H1 (cell line): ENCODE measurements at regions not wholly inside any gene's neighbourhood (a gene's known extent, or its start where the extent isn't known, plus 50 kb on each side); places are given as distances from the start of the nearest gene placed in this dataset.
"Not testable (repeated sequence)": the region's sequence is repeated elsewhere in the genome, so short reads cannot be mapped to it uniquely, and the experiment has no call there.

ENCODE experiments used
- CTCF ChIA-PET: fragments of 300-600 bp; sonication (Branson Sonifier 250); formaldehyde crosslinking; loops from one replicate; lab custom pipeline; 2021; ENCODE audit not compliant: partially characterized antibody; lab: Charles Lee
- POLR2A ChIA-PET: fragments of 300-600 bp; sonication (Branson Sonifier 250); formaldehyde crosslinking; loops from one replicate; lab custom pipeline; 2021; ENCODE audit warnings: inconsistent platforms; ENCODE audit not compliant: partially characterized antibody; lab: Charles Lee
- DNase-seq, 2 experiments: peaks; one replicate each; pipeline versions ENCODE4 v3.0.0 to v3.0.0-alpha.2; 2010 to 2022; ENCODE audit warnings: low spot score in 2 of 2, low read depth in 1 of 2, mixed read lengths in 1 of 2
- FAIRE-seq: peaks from 2 replicates; lab custom pipeline; 2011; peaks lifted over from hg19 to GRCh38; lab: Jason Lieb, UNC
- H2AFZ ChIP-seq: 2 replicates; pipeline ENCODE4 v1.8.1; 2012; ENCODE audit warnings: low read length, inconsistent platforms
- H2AK5ac ChIP-seq: 2 replicates; pipeline ENCODE4 v1.6.1; 2013; ENCODE audit warnings: low read depth, low read length
- H2BK120ac ChIP-seq: replicated peaks from 2 replicates; pipeline ENCODE3; 2013; ENCODE audit warnings: low read depth, low read length, inconsistent platforms
- H2BK12ac ChIP-seq: 2 replicates; pipeline ENCODE4 v1.6.1; 2013; ENCODE audit warnings: low read depth, low read length
- H2BK15ac ChIP-seq: 2 replicates; pipeline ENCODE4 v1.6.1; 2013; ENCODE audit warnings: low read length
- H2BK20ac ChIP-seq: 2 replicates; pipeline ENCODE4 v1.6.1; 2013; ENCODE audit warnings: low read length
- H2BK5ac ChIP-seq: 2 replicates; pipeline ENCODE4 v1.6.1; 2013; ENCODE audit warnings: low read depth, low read length
- H3K14ac ChIP-seq: 2 replicates; pipeline ENCODE4 v1.6.1; 2013; ENCODE audit warnings: inconsistent platforms; ENCODE audit not compliant: insufficient read length
- H3K18ac ChIP-seq: 2 replicates; pipeline ENCODE4 v1.6.1; 2013; ENCODE audit warnings: low read length; ENCODE audit errors: extremely low read depth
- H3K23ac ChIP-seq: 2 replicates; pipeline ENCODE4 v1.6.1; 2013; ENCODE audit warnings: inconsistent platforms; ENCODE audit not compliant: insufficient read length
- H3K23me2 ChIP-seq: 2 replicates; pipeline ENCODE4 v1.6.1; 2013; ENCODE audit warnings: low read depth, low read length
- H3K27ac ChIP-seq: 2 replicates; pipeline ENCODE4 v1.6.1; 2011; ENCODE audit warnings: low read depth, low read length, inconsistent platforms
- H3K27me3 ChIP-seq, 4 experiments: replicated peaks in 1 of 4; 1 replicate in 1 of 4; 2 replicates in 3 of 4; pipeline versions ENCODE4 v1.6.1 to v1.8.1; 2011 to 2013; ENCODE audit warnings: low read length in 3 of 4, mild to moderate bottlenecking in 3 of 4, inconsistent platforms in 2 of 4, mixed read lengths in 2 of 4, moderate library complexity in 1 of 4; ENCODE audit not compliant: control insufficient read depth in 3 of 4, insufficient read depth in 3 of 4; ENCODE audit errors: extremely low read depth in 1 of 4
- H3K36me3 ChIP-seq, 4 experiments: 2 replicates each; pipeline versions ENCODE4 v1.6.1 to v1.8.1; 2011 to 2013; ENCODE audit warnings: mild to moderate bottlenecking in 4 of 4, low read length in 3 of 4, moderate library complexity in 2 of 4, control low read depth in 1 of 4, inconsistent platforms in 1 of 4; ENCODE audit not compliant: insufficient read depth in 4 of 4, control insufficient read depth in 2 of 4
- H3K4ac ChIP-seq: replicated peaks from 2 replicates; pipeline ENCODE3; 2013; ENCODE audit warnings: low read length, low read depth, mixed read lengths, inconsistent platforms; ENCODE audit not compliant: insufficient read length
- H3K4me1 ChIP-seq, 4 experiments: replicated peaks in 1 of 4; 1 replicate in 1 of 4; 2 replicates in 3 of 4; pipeline versions ENCODE4 v1.6.1 to v1.8.1; 2011 to 2013; ENCODE audit warnings: low read length in 3 of 4, inconsistent platforms in 2 of 4, mixed read lengths in 1 of 4; ENCODE audit not compliant: insufficient read depth in 4 of 4, control insufficient read depth in 3 of 4
- H3K4me2 ChIP-seq, 2 experiments: 2 replicates each; pipeline versions ENCODE4 v1.6.1 to v1.8.1; 2011 to 2013; ENCODE audit warnings: low read depth in 2 of 2, low read length in 2 of 2, control low read depth in 1 of 2, inconsistent platforms in 1 of 2, mild to moderate bottlenecking in 1 of 2; ENCODE audit not compliant: insufficient read depth in 1 of 2
- H3K4me3 ChIP-seq, 4 experiments: fragments of 200-600, 300-600 bp in 1 of 4; sonication (generic), shearing (Covaris generic), sonication (Bioruptor Twin) in 1 of 4; 2 replicates each; pipeline versions ENCODE4 v1.5.1 to v1.8.1; 2011 to 2016; ENCODE audit warnings: low read length in 4 of 4, low read depth in 3 of 4, control low read depth in 2 of 4, inconsistent platforms in 2 of 4, mild to moderate bottlenecking in 2 of 4, mixed read lengths in 1 of 4, moderate library complexity in 1 of 4; ENCODE audit not compliant: insufficient read depth in 2 of 4; ENCODE audit errors: extremely low read depth in 1 of 4
- H3K56ac ChIP-seq: replicated peaks from 2 replicates; pipeline ENCODE3; 2013; ENCODE audit warnings: low read depth, mild to moderate bottlenecking, mixed read lengths, low read length, inconsistent platforms; ENCODE audit not compliant: insufficient read length
- H3K79me1 ChIP-seq: 2 replicates; pipeline ENCODE4 v1.6.1; 2013; ENCODE audit warnings: low read depth, low read length, control low read depth
- H3K79me2 ChIP-seq, 2 experiments: 2 replicates each; pipeline versions ENCODE4 v1.6.1 to v1.8.1; 2012 to 2013; ENCODE audit warnings: low read length in 2 of 2, mild to moderate bottlenecking in 2 of 2, inconsistent platforms in 1 of 2; ENCODE audit not compliant: insufficient read depth in 2 of 2, control insufficient read depth in 1 of 2
- H3K9ac ChIP-seq, 4 experiments: replicated peaks in 1 of 4; 1 replicate in 1 of 4; 2 replicates in 3 of 4; pipeline versions ENCODE4 v1.6.1 to v1.8.1; 2011 to 2013; ENCODE audit warnings: low read depth in 3 of 4, low read length in 3 of 4, control low read depth in 2 of 4, mild to moderate bottlenecking in 2 of 4, moderate library complexity in 2 of 4, inconsistent platforms in 1 of 4; ENCODE audit errors: extremely low read depth in 1 of 4
- H3K9me3 ChIP-seq, 2 experiments: 2 replicates each; pipeline versions ENCODE4 v1.6.1 to v1.8.1; 2012 to 2013; ENCODE audit warnings: mild to moderate bottlenecking in 2 of 2, moderate library complexity in 2 of 2, control low read depth in 1 of 2, inconsistent platforms in 1 of 2, low read depth in 1 of 2, low read length in 1 of 2, mixed read lengths in 1 of 2; ENCODE audit not compliant: insufficient read depth in 2 of 2
- H4K20me1 ChIP-seq, 2 experiments: replicated peaks in 1 of 2; 2 replicates each; pipeline versions ENCODE3 to v1.8.1; 2011 to 2013; ENCODE audit warnings: inconsistent platforms in 2 of 2, low read length in 2 of 2, mild to moderate bottlenecking in 1 of 2; ENCODE audit not compliant: insufficient read depth in 2 of 2, control insufficient read depth in 1 of 2
- H4K5ac ChIP-seq: 2 replicates; pipeline ENCODE4 v1.6.1; 2013; ENCODE audit warnings: low read length, low read depth, mixed read lengths, inconsistent platforms; ENCODE audit not compliant: insufficient read length
- H4K8ac ChIP-seq: 2 replicates; pipeline ENCODE4 v1.8.0; 2013; ENCODE audit warnings: mild to moderate bottlenecking, moderate library complexity, low read length, inconsistent platforms; ENCODE audit not compliant: insufficient read depth; ENCODE audit errors: extremely low read depth
- H4K91ac ChIP-seq: replicated peaks from 2 replicates; pipeline ENCODE3; 2013; ENCODE audit warnings: low read length, mixed read lengths, inconsistent platforms; ENCODE audit not compliant: insufficient read length
- WGBS, 2 experiments: shearing (Covaris generic) in 1 of 2; methylation state at CpG; one replicate each; pipeline versions ENCODE4 v1.1.6 to v1.1.7; 2013 to 2015; ENCODE audit warnings: low lambda C conversion rate in 2 of 2, mixed read lengths in 2 of 2, inconsistent platforms in 1 of 2, low coverage in 1 of 2, missing lambda C conversion rate in 1 of 2; ENCODE audit not compliant: insufficient replicate concordance in 2 of 2, insufficient coverage in 1 of 2, insufficient read length in 1 of 2; ENCODE audit errors: extremely low coverage in 1 of 2, missing lambda C conversion rate in 1 of 2; 5-methylcytosine and 5-hydroxymethylcytosine counted together

- H3K4ac ChIP-seq, H3K9ac ChIP-seq, H3K27ac ChIP-seq, H4K8ac ChIP-seq, H3K36me3 ChIP-seq, H3K23ac ChIP-seq, H4K91ac ChIP-seq, H4K5ac ChIP-seq, H3K9me3 ChIP-seq, H3K14ac ChIP-seq, DNase-seq, H3K4me3 ChIP-seq, H2BK12ac ChIP-seq, H2BK5ac ChIP-seq, H3K79me1 ChIP-seq, H3K4me1 ChIP-seq, H4K20me1 ChIP-seq, H3K4me2 ChIP-seq, FAIRE-seq, H3K27me3 ChIP-seq, H3K23me2 ChIP-seq, H2AK5ac ChIP-seq, H2BK15ac ChIP-seq, H2AFZ ChIP-seq, H3K56ac ChIP-seq, H2BK20ac ChIP-seq, H3K79me2 ChIP-seq, H2BK120ac ChIP-seq, POLR2A ChIA-PET, H3K18ac ChIP-seq: not testable (repeated sequence)
- 89% methylated on average over 7 of the region's 7 CpGs; no CpG with 5 or more reads in 1 of the 2 experiments for WGBS, 2 experiments
- CTCF ChIA-PET = interaction anchor here (1.1 kb wide), 1 partner anchor 12 kb away, joined by 4 read pairs; no protein-coding TSS in a partner anchor
Measured at GRCh38 chr10:124148509-124149188, 55.3 kb upstream of the CHST15 start.
